HS-27A (cell line): ENCODE measurements at regions not wholly inside any gene's neighbourhood (a gene's known extent, or its start where the extent isn't known, plus 50 kb on each side); places are given as distances from the start of the nearest gene placed in this dataset.
"Not testable (repeated sequence)": the region's sequence is repeated elsewhere in the genome, so short reads cannot be mapped to it uniquely, and the experiment has no call there.

Experiments
- DNase-seq: peaks from one replicate; pipeline ENCODE4 v3.0.0-alpha.2; 2012; ENCODE audit warnings: low read depth, missing footprints

DNA sequence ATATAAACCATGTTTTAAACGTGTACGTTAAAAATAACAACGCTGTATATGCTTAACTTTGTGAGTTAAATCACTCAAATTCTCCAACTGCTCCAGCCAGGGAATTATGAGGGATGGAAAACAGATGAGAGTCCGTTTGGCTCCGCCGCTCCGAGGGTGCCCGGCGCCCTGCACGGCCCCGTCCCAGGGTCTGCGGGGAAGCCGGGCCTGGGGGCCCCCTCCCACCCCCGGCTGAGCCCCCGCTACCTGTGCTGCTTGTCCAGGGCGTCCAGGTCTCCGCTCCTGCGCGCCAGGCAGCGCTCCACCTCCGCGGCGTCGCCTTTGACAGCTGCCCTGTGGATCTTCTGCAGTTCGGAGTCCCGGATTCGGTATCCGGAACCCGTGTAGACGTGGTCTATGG is 415.5 kb downstream of the FOXD4L4 start:
- DNase-seq: not testable (repeated sequence)

DNA sequence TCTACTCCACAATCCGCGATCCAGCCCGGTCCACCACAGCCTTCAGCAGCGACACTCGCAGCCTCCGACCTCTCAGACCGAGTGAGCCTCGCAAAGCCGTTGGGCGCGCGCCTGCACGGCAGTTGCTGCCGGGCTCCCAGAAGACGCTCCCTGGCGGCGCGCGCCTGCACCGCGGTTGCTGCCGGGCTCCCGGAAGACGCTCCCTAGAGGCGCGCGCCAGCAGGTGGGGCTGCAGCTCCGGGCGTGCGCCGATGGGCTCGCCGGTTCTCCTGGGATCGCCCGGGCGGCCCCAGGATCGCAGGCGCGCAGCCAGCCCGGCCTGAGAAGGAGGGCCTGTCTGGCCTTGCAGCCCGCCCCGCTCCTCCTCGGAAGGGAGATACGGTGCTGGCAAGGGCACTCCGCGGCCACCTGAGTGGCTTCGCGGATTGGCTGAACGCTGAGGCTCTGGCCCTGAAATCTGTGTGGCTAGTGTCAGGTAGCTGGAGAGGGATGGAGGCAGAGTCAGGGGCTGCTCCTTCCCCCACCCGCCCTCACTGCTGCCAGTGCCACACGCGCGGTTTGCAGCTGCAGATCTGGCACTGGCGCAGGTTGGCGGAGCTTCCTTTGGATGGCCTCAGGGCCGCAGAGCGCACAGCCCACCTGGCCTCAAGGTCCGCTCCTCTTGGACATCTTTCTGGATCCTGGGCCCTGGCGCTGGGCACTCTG is 416.2 kb downstream of the FOXD4L4 start:
- DNase-seq: peak; percentile 5

DNA sequence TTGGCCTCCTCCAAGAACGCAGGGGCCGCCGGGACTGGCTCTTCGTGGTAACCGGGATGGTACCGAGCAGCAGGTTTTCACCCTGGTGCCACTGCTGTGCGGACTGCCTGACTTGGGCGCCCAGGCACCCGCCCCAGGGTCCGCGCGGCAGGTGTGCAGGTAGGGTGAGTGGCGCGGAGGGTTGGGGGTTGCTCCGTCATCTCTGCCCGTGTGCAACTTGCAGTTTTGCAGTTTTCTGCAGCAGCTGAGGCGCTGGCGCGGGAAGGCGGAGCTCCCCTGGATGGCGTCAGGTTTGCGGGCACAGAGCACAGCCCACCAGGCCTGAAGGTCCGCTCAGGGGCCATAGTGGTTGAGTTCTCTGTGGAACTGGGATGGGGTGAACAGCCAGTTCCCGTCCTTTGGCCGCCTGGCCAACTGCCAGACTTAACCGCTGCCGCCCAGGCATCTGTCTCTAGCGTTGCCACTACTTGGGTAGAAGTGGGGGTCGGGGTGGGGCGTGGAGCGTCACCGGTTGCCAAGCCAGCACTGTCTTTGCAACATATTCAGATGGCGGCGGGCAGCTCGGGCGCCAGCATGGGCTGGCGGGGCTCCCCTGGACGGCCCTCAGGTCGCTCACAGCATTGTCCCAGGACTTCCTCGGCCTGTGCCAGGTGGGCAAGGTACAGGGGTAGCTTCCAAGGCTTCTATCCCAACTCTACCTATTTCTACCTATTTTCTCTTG is 417.2 kb downstream of the FOXD4L4 start:
- not testable (repeated sequence) for DNase-seq

DNA sequence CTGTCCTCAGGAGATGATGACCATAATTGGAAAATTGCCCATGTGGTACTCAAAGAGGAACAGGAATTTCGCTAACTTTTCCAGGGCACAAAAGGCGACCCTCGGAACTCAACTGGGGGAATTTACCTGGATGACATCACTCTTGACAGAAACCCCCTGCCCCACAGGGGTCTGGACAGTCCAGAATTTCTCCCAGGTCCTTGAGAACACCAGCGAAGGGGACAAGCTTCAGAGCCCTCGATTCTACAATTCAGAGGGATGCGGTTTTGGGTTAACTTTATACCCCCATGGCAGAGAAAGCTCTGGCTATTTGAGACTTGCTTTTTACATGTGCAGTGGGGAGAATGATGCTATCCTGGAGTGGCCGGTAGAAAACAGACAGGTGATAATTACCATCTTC is 445.4 kb downstream of the FOXD4L4 start:
- not testable (repeated sequence) for DNase-seq

DNA sequence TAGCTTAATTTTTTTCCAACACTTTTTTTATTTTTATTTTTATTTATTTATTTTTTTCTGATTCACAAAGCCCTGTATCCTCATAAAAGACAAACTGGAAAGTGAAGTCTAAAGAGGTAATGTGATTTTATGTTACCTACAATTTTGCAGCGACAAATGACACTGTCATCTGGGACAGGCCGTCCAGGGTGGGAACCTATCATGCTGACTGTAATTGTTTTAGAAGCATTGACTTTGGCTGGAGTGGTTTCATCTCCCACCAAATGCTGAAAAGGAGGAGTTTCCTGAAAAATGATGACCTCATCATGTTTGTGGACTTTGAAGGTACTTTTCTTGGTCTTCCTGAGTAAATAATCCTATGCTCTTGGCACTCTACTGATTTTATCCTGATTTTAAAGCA is 446.7 kb downstream of the FOXD4L4 start:
- DNase-seq: not testable (repeated sequence)

DNA sequence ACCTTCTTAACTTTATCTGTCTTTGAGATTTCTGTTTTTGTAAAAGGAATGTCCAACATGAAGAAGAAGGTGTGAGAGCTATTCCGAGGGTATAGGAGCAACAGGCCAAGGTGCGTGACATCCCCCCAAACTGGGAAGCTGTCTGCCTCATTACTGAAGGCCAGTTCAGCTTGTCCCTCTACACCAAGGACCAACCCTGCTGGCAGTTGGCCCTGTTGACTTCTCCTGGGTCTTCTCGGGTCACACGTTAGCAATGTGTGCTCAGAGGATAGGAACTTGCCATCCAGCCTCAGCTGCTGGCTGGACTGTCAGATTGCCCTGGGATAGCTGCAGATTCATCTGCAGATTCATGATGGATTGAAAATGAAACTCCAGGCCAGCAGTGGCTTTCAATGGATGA is 460.3 kb downstream of the FOXD4L4 start:
- not testable (repeated sequence) for DNase-seq

DNA sequence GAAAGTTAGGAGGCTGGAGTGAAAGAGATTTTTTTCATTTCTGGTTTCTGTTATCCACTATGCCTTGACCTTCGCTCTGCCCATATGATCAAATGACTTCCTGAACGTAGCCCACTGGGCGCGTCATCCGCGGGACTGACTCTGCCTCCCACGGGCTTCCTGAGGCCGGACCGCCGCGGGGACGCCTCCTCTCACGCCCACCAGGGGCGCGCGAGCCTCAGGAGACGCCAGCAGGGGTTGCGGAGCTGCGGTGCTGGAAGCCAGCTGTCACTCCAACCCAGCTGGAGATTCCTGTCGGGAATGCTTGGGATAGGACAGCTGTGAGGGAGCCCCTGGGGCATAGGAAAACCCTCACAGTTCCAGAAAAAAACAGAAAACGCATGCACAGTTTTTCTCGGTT is 461.5 kb downstream of the FOXD4L4 start:
- not testable (repeated sequence) for DNase-seq

DNA sequence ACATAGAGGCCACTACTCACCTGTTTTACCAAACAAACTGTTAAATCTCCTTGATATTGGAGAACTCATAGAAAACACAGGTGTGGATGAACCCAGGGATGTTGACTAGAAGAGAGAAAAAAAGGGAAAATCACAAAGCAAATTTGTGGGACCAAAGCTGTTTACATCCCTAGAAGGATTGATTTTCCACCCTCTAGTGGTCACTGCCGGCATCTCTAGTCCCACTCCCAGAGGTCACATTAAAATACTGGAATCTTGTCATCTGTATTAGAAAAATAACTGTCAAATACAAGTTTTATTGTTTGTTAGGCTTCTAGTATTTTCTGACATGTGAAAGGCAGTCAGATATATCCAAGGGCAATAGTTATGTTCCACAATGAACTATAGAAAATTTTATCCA is 469.7 kb downstream of the FOXD4L4 start:
- DNase-seq: not testable (repeated sequence)

DNA sequence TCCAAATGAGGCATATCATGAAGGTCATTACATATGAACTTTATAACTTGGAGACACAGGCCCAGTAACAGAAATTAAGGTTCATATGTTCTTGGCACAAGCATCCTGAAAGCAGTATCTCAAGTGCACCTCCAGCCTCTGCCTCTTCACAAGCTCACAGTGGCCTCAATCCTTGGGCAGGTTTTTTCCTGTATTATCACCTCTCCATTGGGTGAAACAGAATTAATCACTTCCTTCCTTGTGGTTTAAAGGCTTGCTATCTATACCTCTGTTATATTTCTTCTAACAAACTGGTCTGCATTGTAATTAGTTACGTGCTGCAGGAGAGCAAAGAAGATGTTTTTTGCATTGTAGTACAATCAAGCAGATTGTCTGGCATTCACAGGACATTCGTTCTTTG is 471.0 kb downstream of the FOXD4L4 start:
- not testable (repeated sequence) for DNase-seq

DNA sequence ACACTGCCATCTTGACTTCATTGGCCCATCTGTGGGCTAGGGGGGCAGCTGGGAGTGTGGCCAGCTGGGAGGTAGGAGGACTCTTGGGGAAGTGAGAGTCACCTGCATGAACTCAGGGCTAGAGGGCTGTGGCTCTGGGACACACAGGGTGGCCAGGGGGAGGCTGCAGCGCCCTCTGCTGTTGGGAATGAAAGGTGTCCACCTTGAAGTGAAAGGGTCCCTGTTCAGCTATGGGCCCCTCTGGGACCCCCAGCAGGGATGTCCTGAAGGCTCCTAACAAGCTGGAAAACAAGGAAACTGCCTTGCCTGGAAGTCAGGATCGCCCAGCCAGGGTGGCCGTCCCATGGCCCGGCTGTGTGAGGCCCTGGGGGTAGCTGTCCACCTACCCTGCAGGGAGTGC is 507.8 kb downstream of the FOXD4L4 start:
- DNase-seq: not testable (repeated sequence)

DNA sequence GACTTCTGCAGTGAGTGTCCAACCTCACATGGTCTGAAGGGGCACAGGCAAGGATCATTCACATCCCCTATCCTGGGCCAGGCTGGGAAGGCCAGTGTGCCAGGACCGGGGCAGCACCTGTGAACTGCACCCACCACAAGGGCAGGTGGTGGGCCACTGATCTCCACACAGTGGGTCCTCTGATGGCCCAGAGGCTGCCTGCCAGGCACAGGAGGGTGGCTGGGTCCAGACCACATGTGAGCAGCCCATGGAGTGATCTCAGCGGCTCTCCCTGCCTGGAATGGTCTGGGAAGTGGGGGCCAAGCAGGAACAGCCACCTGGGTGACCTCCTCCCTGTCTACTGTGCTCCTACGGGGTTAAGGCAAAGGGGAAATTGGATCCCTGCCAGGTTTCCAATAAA is 508.5 kb downstream of the FOXD4L4 start:
- DNase-seq: not testable (repeated sequence)

DNA sequence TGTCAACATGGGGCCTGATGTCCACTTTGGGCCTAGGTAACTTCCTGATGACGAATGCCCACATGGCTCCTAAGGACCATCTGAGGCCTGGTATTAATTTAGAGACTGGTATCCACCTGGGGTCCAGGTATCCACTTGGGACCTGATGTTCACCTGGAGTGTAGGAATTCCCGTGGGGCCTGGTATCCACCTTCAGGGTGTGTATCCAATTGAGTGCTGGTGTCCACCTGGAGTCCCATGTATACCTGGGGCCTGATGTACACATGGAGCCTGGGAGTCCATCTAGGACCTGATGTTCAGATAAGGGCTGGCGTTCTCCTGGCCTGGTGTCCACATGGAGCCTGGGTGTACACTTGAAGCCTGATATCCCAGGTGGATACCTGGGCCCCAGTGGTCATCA is 520.6 kb downstream of the FOXD4L4 start:
- not testable (repeated sequence) for DNase-seq

DNA sequence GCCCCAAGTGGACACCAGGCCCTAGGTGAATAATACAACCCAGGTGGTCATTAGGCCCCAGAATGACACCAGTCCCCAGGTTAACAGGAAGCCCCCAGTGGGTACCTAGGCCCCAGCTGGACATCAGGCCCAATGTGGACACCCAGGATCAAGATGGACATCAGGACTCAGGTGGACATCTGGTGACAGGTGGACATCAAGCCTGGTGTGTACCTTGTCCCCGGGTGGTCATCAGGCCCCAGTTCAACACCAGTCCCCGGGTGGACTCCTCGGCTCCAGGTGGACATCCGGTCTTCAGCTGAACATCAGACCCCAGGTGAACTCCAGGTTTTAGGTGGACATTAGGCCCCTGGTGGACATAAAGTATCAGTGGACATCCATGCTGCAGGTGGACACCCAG is 524.6 kb downstream of the FOXD4L4 start:
- DNase-seq: not testable (repeated sequence)

DNA sequence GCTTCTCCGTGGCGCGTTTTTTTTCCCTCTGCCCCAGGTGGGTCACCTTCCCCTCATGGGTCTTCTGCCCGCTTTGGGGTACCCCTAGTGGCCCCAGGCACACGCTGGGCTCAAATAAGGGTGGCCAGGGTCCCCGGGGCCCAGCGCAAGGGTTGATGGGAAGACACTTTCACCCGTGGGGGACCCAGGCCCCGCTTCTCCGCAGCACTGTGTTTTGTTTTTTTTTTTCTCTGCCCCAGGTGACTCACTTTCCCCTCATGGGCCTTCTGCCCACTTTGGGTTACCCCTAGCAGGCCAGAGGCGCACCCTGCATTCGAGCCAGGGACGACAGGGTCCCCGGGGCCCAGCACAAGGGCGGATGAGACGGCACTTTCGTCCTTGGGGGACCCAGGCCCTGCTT is 526.7 kb downstream of the FOXD4L4 start:
- DNase-seq: not testable (repeated sequence)

DNA sequence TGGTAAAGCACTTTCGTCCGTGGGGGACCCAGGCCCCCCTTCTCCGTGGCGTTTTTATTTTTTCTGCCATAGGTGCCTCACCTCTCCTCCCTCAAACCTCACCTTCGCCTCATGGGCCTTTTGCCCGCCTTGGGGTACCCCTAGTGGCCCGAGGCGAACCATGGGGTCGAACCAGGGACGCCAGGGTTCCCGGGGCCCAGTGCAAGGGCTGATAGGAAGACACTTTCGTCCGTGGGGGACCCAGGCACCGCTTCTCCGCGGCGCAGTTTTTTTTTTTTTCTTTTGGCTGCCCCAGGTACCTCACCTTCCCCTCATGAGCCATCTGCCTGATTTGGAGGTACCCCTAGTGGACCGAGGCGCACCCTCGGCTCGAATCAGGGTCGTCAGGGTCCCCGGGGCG is 527.8 kb downstream of the FOXD4L4 start:
- not testable (repeated sequence) for DNase-seq

DNA sequence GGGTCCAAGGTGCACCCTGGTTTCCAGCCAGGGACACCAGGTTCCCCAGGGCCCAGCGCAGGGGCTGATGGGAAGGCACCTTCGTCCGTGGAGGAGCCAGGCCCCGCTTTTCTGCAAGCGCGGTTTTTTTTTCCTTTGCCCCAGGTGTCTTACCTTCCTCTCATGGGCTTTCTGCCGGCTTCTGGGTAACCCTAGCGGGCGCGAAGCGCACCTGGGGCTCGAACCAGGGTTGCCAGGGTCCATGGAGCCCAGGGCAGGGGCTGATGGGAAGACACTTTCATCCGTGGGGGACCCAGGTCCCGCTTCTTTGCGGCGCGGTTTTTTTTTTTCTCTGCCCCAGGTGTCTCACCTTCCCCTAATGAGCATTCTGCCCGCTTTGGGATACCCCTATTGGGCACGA is 529.3 kb downstream of the FOXD4L4 start:
- DNase-seq: not testable (repeated sequence)

DNA sequence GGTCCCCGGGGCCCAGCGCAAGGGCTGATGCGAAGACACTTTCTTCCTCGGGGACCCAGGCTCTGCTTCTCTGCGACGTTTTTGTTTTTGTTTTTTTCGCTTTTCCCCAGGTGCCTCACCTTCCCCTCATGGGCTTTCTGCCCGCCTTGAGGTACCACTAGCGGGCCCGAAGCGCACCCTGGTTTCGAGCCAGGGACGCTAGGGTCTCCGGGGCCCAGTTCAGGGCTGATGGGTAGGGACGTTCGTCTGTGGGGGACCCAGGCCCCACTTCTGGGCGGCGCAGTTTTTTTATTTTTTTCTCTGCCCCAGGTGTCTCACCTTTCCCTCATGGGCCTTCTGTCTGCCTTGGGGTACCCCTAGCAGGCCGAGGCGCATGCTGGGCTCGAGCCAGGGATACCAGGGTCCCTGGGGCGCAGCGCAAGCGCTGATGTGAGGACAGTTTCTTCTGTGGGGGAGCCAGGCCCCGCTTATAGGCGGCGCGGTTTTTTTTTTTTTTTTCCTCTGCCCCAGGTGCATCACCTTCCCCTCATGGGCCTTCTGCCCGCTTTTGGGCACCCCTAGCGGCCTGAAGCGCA is 530.0 kb downstream of the FOXD4L4 start:
- DNase-seq: not testable (repeated sequence)

DNA sequence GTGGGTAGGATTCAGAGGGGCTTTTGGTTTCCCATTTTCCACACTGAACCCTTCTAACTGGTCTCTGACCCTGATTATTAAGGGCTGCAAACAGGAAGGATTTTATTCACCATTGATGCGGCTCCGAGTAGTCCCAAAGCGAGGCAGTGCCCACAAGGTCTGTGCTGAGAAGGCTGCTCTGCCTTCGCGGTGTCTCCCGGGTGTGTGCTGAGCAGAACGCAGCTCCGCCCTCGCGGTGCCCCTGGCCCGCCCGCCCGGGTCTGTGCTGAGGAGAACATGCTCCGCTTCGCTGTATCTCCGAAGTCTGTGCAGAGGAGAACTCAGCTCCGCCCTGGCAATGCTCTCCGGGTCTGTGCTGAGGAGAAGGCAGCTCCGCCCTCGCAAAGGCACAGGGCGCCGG is 530.7 kb downstream of the FOXD4L4 start:
- not testable (repeated sequence) for DNase-seq

DNA sequence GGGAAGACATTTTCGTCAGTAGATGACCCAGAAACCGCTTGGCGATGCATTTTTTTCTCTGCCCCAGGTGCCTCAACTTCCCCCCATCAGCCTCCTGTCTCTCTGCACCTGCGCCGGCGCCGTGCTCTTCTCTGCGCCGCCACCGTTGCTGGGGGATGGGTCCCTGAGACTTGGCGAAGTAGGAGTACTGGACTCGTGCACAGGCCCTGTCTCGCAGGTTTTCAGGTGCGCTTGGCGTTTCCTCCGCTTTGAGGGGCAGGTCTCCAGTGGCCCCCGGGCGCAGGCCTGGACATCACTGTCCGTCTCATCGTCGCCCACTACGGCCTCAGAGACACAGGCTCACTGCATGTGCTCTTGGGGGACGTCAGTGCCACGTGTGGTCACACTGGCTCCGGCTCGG is 532.1 kb downstream of the FOXD4L4 start:
- not testable (repeated sequence) for DNase-seq

DNA sequence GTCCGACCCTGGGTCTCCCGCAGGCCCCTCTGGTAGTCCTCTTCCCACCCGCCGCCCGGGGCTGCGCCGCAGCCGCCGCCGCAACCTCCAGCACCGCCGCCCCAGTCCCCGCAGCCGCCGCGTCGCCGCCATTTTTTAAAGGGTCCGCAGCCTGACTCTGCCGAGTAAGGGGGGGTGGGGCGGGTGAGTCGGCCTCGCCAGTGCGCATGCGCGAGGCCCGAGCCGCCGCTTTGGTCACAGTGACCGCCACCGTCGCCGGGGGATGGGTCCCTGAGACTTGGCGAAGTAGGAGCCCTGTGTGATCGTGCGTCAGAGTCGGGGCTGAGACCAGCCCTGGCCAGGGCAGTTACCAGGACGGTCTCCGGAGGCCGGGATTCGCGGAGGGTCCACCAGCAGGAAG is 532.8 kb downstream of the FOXD4L4 start:
- not testable (repeated sequence) for DNase-seq

DNA sequence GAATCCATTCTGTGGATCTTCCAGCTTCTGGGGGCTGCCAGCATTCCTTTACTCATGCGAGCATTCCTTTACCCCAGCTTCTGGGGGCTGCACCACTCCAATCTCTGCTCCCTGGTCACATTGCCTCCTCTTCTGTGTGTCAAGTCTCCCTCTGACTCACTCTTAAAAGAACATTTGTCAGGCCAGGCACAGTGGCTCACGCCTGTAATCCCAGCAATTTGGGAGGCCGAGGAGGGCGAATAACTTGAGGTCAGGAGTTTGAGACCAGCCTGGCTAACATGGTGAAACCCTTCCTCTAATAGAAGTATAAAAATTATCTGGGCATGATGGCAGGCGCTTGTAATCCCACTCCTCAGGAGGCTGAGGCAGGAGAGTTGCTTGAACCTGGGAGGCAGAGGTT is 541.9 kb downstream of the FOXD4L4 start:
- not testable (repeated sequence) for DNase-seq
